ENCODE measurements at regions not wholly inside any gene's neighbourhood (a gene's known extent, or its start where the extent isn't known, plus 50 kb on each side); places are given as distances from the start of the nearest gene placed in this dataset.

GRCh38 chr6:105799056-105799455 is 287.1 kb upstream of the PRDM1 start:
- H3K4me1 ChIP-seq: peaks cover 0 to 24% (median 6%) of the 10 kb centered on the region in 4 donors
- DNase-seq (ENCODE audit: low spot score in 2 of 2): peak in 1 of 2 donors; percentile 38
- H3K9me3 ChIP-seq: peaks cover 0 to 3% (median 0%) of the 10 kb centered on the region in 4 donors
- H3K36me3 ChIP-seq: no peaks in the 10 kb centered on the region
- no peak overlapping the region for H3K4me3 ChIP-seq
- no peaks in the 10 kb centered on the region for H3K27me3 ChIP-seq
- peak overlapping the region in 2 of 4 donors; percentile 11 to 31 for H3K27ac ChIP-seq
- WGBS, 2 donors: 19 to 21% methylated on average over 2 of the region's 2 CpGs
- TF ChIP-seq POLR2A (IDR thresholded peaks at IDR 0.05) (no peak), EP300 (IDR thresholded peaks at IDR 0.05) (peak; percentile 36 to 84)

- Histone ChIP-seq H3K9me3 (peaks cover 0 to 3% (median 0%) of the 10 kb centered on the region in 4 donors), H3K27ac (peak overlapping the region in 2 of 4 donors; percentile 11 to 65), H3K4me3 (no peak overlapping the region), H3K36me3 (no peaks in the 10 kb centered on the region), H3K4me1 (peaks cover 0 to 32% (median 6%) of the 10 kb centered on the region in 4 donors), H3K27me3 (no peaks in the 10 kb centered on the region)
- TF ChIP-seq EP300 (IDR thresholded peaks at IDR 0.05) (peak in 1 of 2 donors; percentile 92), POLR2A (IDR thresholded peaks at IDR 0.05) (no peak)
- DNase-seq (ENCODE audit: low spot score in 2 of 2): peak in 1 of 2 donors; percentile 67
- 44 to 48% methylated on average over 4 of the region's 4 CpGs for WGBS, 2 donors
These were observed 288.1 kb upstream of the PRDM1 start for GRCh38 chr6:105797983-105798453.

- Histone ChIP-seq H3K4me3 (no peak overlapping the region), H3K27ac (peak overlapping the region in 1 of 4 donors; percentile 65), H3K36me3 (no peaks in the 10 kb centered on the region), H3K9me3 (peaks cover 0 to 3% (median 0%) of the 10 kb centered on the region in 4 donors), H3K4me1 (peaks cover 0 to 32% (median 6%) of the 10 kb centered on the region in 4 donors), H3K27me3 (no peaks in the 10 kb centered on the region)
- TF ChIP-seq CTCF (IDR thresholded peaks at IDR 0.05) (no peak), EP300 (IDR thresholded peaks at IDR 0.05) (no peak), POLR2A (IDR thresholded peaks at IDR 0.05) (no peak)
- 92 to 98% methylated on average over 4 of the region's 4 CpGs for WGBS, 2 donors
- DNase-seq (ENCODE audit: low spot score in 2 of 2): no peak
These were observed 288.7 kb upstream of the PRDM1 start for GRCh38 chr6:105797286-105797979.

DNA sequence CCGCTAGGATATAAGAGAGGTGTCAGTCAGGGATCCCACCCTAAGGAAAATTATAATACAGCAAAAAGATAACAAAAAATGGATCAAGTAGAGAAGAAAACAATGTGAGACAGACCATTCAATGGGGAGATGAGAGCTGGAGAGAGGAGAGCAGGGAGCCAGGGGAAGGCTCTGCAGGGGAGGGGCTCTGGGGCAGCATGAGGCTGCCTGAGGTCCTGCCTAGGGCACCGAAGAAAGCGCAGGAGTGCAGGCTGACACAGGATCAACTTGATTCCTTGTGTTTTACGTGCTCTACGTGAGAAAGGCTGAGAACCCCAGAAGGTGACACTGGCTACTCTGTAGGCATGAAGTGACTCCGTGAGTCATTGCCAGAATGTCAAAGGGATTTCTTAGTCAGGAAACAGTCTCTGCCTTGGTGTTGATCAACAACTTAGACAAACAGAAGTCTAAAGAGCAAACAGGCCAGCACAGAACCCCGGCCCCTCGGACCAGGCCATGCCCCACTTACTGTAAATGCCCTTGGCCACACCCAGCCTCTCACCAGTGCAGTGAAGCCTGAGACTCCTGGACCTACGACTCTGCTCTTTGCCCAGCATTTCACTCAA is 290.1 kb upstream of the PRDM1 start:
- Histone ChIP-seq H3K36me3 (no peaks in the 10 kb centered on the region), H3K4me3 (no peak overlapping the region), H3K4me1 (peaks cover 0 to 32% (median 6%) of the 10 kb centered on the region in 4 donors), H3K27me3 (no peaks in the 10 kb centered on the region), H3K27ac (no peak overlapping the region), H3K9me3 (no peaks in the 10 kb centered on the region)
- TF ChIP-seq POLR2A (IDR thresholded peaks at IDR 0.05) (no peak), EP300 (IDR thresholded peaks at IDR 0.05) (no peak), CTCF (IDR thresholded peaks at IDR 0.05) (no peak)
- DNase-seq (ENCODE audit: low spot score in 2 of 2): no peak
- 74 to 80% methylated on average over 9 of the region's 9 CpGs for WGBS, 2 donors

- H3K36me3 ChIP-seq: no peaks in the 10 kb centered on the region
- no peak overlapping the region for H3K4me3 ChIP-seq
- DNase-seq (ENCODE audit: low spot score in 2 of 2): no peak
- TF ChIP-seq CTCF (IDR thresholded peaks at IDR 0.05): no peak
- TF ChIP-seq POLR2A (IDR thresholded peaks at IDR 0.05): no peak
- no peak for TF ChIP-seq EP300 (IDR thresholded peaks at IDR 0.05)
- H3K9me3 ChIP-seq: no peaks in the 10 kb centered on the region
- H3K4me1 ChIP-seq: peaks cover 0 to 32% (median 6%) of the 10 kb centered on the region in 4 donors
- no peaks in the 10 kb centered on the region for H3K27me3 ChIP-seq
- no peak overlapping the region for H3K27ac ChIP-seq
These were observed 290.8 kb upstream of the PRDM1 start for GRCh38 chr6:105795366-105795765.

GRCh38 chr6:105794870-105795269 is 291.3 kb upstream of the PRDM1 start:
- no peaks in the 10 kb centered on the region for H3K36me3 ChIP-seq
- DNase-seq (ENCODE audit: low spot score in 2 of 2): no peak
- no peak overlapping the region for H3K27ac ChIP-seq
- no peak for TF ChIP-seq POLR2A (IDR thresholded peaks at IDR 0.05)
- H3K27me3 ChIP-seq: no peaks in the 10 kb centered on the region
- H3K9me3 ChIP-seq: no peaks in the 10 kb centered on the region
- H3K4me3 ChIP-seq: no peak overlapping the region
- WGBS, 2 donors: 84 to 86% methylated on average over 5 of the region's 5 CpGs
- H3K4me1 ChIP-seq: peaks cover 0 to 30% (median 6%) of the 10 kb centered on the region in 4 donors
